ENCODE measurements at regions not wholly inside any gene's neighbourhood (a gene's known extent, or its start where the extent isn't known, plus 50 kb on each side); places are given as distances from the start of the nearest gene placed in this dataset.

GRCh38 chr7:81273601-81274397, 354.9 kb upstream of the SEMA3C start:
- Histone ChIP-seq H3K27me3 (ENCODE audit: control insufficient read depth in 3 of 3, insufficient read depth in 3 of 3, low read depth in 1 of 3, low read length in 3 of 3) (peaks cover 0 to 3% (median 0%) of the 10 kb centered on the region in 3 experiments), H3K36me3 (replicated peaks in 1 of 2; ENCODE audit: control insufficient read depth in 2 of 2, insufficient read depth in 2 of 2, low read length in 2 of 2) (no peaks in the 10 kb centered on the region), H2AK5ac (ENCODE audit: low read depth, low read length) (no peak overlapping the region), H3K14ac (ENCODE audit: low read length) (no peak overlapping the region), H2BK120ac (ENCODE audit: low read depth, low read length) (no peak overlapping the region), H3K4ac (ENCODE audit: low read length) (no peak overlapping the region), H3K27ac (replicated peaks; ENCODE audit: low read length) (no peak overlapping the region), H2AFZ (ENCODE audit: low read length) (no peak overlapping the region), H3K4me1 (ENCODE audit: control insufficient read depth in 2 of 2, insufficient read depth in 1 of 2, low read depth in 1 of 2, low read length in 2 of 2) (no peaks in the 10 kb centered on the region), H3K79me1 (ENCODE audit: low read depth, low read length) (no peaks in the 10 kb centered on the region), H2BK5ac (ENCODE audit: low read length) (no peak overlapping the region), H3K4me2 (ENCODE audit: insufficient read depth, low read length, poor library complexity, severe bottlenecking) (no peak overlapping the region), H3K4me3 (ENCODE audit: low read length in 2 of 2) (no peak overlapping the region), H3K23ac (ENCODE audit: low read depth, low read length, poor library complexity) (no peak overlapping the region), H2BK15ac (ENCODE audit: low read length) (no peak overlapping the region), H2BK12ac (ENCODE audit: low read length) (no peak overlapping the region), H4K8ac (ENCODE audit: low read depth, low read length) (no peak overlapping the region), H3K9me3 (replicated peaks in 1 of 2; ENCODE audit: control insufficient read depth in 2 of 2, insufficient read depth in 1 of 2, low read depth in 1 of 2, low read length in 2 of 2) (no peaks in the 10 kb centered on the region), H3K18ac (ENCODE audit: low read length) (no peak overlapping the region), H4K91ac (ENCODE audit: low read depth, low read length, poor library complexity) (no peak overlapping the region), H3K9ac (ENCODE audit: low read depth, low read length, poor library complexity) (no peak overlapping the region)
- no CpG with 5 or more reads among the region's 6 CpGs for WGBS, 2 donors (ENCODE audit: extremely low coverage in 2 of 2, insufficient read length in 2 of 2, insufficient replicate concordance in 1 of 2)
- no peak for DNase-seq (ENCODE audit: low spot score)

DNA sequence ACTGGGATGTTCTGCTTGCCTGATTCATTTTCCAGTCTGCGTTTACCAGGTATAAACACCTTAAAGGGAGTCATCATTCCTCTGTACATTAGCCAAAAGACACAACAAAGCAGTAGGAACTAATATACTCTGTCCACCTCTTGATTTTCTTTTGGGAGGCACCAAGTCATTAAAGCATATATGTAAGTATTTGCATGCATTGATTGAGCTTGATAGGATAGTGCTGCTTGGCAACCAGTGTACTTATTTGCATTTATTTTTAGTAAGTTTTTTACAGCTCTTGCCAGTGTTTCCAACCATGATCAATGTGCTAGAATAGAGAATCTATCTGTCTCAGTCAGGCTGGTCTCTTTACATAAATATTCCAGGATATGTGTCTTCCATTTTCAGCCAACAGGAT, 353.3 kb upstream of the SEMA3C start:
- no peak for DNase-seq (ENCODE audit: low spot score)
- Histone ChIP-seq H3K9ac (ENCODE audit: low read depth, low read length, poor library complexity) (no peak overlapping the region), H4K8ac (ENCODE audit: low read depth, low read length) (no peak overlapping the region), H3K4me2 (ENCODE audit: insufficient read depth, low read length, poor library complexity, severe bottlenecking) (no peak overlapping the region), H3K79me1 (ENCODE audit: low read depth, low read length) (no peaks in the 10 kb centered on the region), H2BK120ac (ENCODE audit: low read depth, low read length) (no peak overlapping the region), H3K27me3 (ENCODE audit: control insufficient read depth in 3 of 3, insufficient read depth in 3 of 3, low read depth in 1 of 3, low read length in 3 of 3) (no peaks in the 10 kb centered on the region), H3K14ac (ENCODE audit: low read length) (no peak overlapping the region), H3K23ac (ENCODE audit: low read depth, low read length, poor library complexity) (no peak overlapping the region), H3K4me3 (ENCODE audit: low read length in 2 of 2) (no peak overlapping the region), H3K4me1 (ENCODE audit: control insufficient read depth in 2 of 2, insufficient read depth in 1 of 2, low read depth in 1 of 2, low read length in 2 of 2) (no peaks in the 10 kb centered on the region), H2BK15ac (ENCODE audit: low read length) (no peak overlapping the region), H2BK5ac (ENCODE audit: low read length) (no peak overlapping the region), H3K36me3 (replicated peaks in 1 of 2; ENCODE audit: control insufficient read depth in 2 of 2, insufficient read depth in 2 of 2, low read length in 2 of 2) (no peaks in the 10 kb centered on the region), H2AK5ac (ENCODE audit: low read depth, low read length) (no peak overlapping the region), H2BK12ac (ENCODE audit: low read length) (no peak overlapping the region), H4K91ac (ENCODE audit: low read depth, low read length, poor library complexity) (no peak overlapping the region), H3K4ac (ENCODE audit: low read length) (no peak overlapping the region), H3K27ac (replicated peaks; ENCODE audit: low read length) (no peak overlapping the region), H3K18ac (ENCODE audit: low read length) (no peak overlapping the region), H2AFZ (ENCODE audit: low read length) (no peak overlapping the region), H3K9me3 (replicated peaks in 1 of 2; ENCODE audit: control insufficient read depth in 2 of 2, insufficient read depth in 1 of 2, low read depth in 1 of 2, low read length in 2 of 2) (no peaks in the 10 kb centered on the region)
- WGBS, 2 donors (ENCODE audit: extremely low coverage in 2 of 2, insufficient read length in 2 of 2, insufficient replicate concordance in 1 of 2): no CpG with 5 or more reads among the region's 1 CpG

DNA sequence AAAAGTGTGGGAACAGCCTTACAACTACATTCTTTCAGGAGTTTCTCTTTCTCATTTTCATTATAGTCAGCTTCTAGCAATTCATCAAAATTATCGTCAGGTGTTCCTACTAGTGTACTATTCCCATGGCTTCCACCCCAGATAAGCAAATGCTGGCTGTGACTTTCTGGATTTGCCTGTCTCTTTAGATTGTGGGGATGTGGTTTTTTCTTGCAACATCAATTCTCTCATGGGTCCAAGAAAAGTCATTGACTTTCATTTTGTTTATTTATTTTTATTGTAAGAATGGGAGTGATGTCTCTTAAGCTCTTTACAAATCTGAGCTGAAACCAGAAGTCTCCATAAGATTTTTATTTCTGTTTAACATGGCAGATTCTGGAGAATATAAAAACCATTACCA, 349.7 kb upstream of the SEMA3C start:
- no peak overlapping the region for H2AFZ ChIP-seq (ENCODE audit: low read length)
- no peak overlapping the region for H3K14ac ChIP-seq (ENCODE audit: low read length)
- H3K4me2 ChIP-seq (ENCODE audit: insufficient read depth, low read length, poor library complexity, severe bottlenecking): no peak overlapping the region
- H3K4me1 ChIP-seq (ENCODE audit: control insufficient read depth in 2 of 2, insufficient read depth in 1 of 2, low read depth in 1 of 2, low read length in 2 of 2): no peaks in the 10 kb centered on the region
- H4K91ac ChIP-seq (ENCODE audit: low read depth, low read length, poor library complexity): no peak overlapping the region
- no peak for DNase-seq (ENCODE audit: low spot score)
- no peak overlapping the region for H2BK15ac ChIP-seq (ENCODE audit: low read length)
- H3K9me3 ChIP-seq (replicated peaks in 1 of 2; ENCODE audit: control insufficient read depth in 2 of 2, insufficient read depth in 1 of 2, low read depth in 1 of 2, low read length in 2 of 2): no peaks in the 10 kb centered on the region
- H2AK5ac ChIP-seq (ENCODE audit: low read depth, low read length): no peak overlapping the region
- H3K4ac ChIP-seq (ENCODE audit: low read length): no peak overlapping the region
- no peak overlapping the region for H2BK12ac ChIP-seq (ENCODE audit: low read length)
- H2BK120ac ChIP-seq (ENCODE audit: low read depth, low read length): no peak overlapping the region
- H3K9ac ChIP-seq (ENCODE audit: low read depth, low read length, poor library complexity): no peak overlapping the region
- no peak overlapping the region for H2BK5ac ChIP-seq (ENCODE audit: low read length)
- H3K4me3 ChIP-seq (ENCODE audit: low read length in 2 of 2): no peak overlapping the region
- no CpG with 5 or more reads among the region's 1 CpG for WGBS, 2 donors (ENCODE audit: extremely low coverage in 2 of 2, insufficient read length in 2 of 2, insufficient replicate concordance in 1 of 2)
- H3K27me3 ChIP-seq (ENCODE audit: control insufficient read depth in 3 of 3, insufficient read depth in 3 of 3, low read depth in 1 of 3, low read length in 3 of 3): no peaks in the 10 kb centered on the region
- H4K8ac ChIP-seq (ENCODE audit: low read depth, low read length): no peak overlapping the region
- no peak overlapping the region for H3K18ac ChIP-seq (ENCODE audit: low read length)
- no peak overlapping the region for H3K27ac ChIP-seq (replicated peaks; ENCODE audit: low read length)
- no peak overlapping the region for H3K23ac ChIP-seq (ENCODE audit: low read depth, low read length, poor library complexity)
- no peaks in the 10 kb centered on the region for H3K36me3 ChIP-seq (replicated peaks in 1 of 2; ENCODE audit: control insufficient read depth in 2 of 2, insufficient read depth in 2 of 2, low read length in 2 of 2)
- H3K79me1 ChIP-seq (ENCODE audit: low read depth, low read length): no peaks in the 10 kb centered on the region

DNA sequence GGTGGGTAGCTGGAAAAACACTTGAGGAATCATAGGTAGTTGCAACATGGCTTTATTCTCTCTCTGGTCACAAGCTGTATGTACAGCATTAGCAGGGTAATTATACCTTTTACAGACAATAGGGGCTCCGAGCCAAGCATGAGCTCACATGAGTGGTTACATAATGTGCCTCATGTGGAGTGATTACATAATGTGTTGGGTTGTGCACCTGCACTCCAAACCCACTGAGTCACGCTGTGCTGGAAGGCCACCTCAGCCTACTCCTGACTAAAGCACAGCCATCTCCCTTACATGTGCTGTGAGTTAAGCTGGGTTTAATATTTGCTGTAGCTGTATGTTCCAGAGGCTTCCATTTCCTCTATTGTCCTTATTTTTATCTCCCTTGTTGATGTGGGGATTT, 348.7 kb upstream of the SEMA3C start:
- H2AFZ ChIP-seq (ENCODE audit: low read length): no peak overlapping the region
- no peak overlapping the region for H3K14ac ChIP-seq (ENCODE audit: low read length)
- no peak overlapping the region for H3K4me2 ChIP-seq (ENCODE audit: insufficient read depth, low read length, poor library complexity, severe bottlenecking)
- H3K4ac ChIP-seq (ENCODE audit: low read length): no peak overlapping the region
- H2BK12ac ChIP-seq (ENCODE audit: low read length): no peak overlapping the region
- no peak overlapping the region for H3K23ac ChIP-seq (ENCODE audit: low read depth, low read length, poor library complexity)
- H3K27me3 ChIP-seq (ENCODE audit: control insufficient read depth in 3 of 3, insufficient read depth in 3 of 3, low read depth in 1 of 3, low read length in 3 of 3): no peaks in the 10 kb centered on the region
- no peak for DNase-seq (ENCODE audit: low spot score)
- no peak overlapping the region for H3K4me3 ChIP-seq (ENCODE audit: low read length in 2 of 2)
- H3K27ac ChIP-seq (replicated peaks; ENCODE audit: low read length): no peak overlapping the region
- no peaks in the 10 kb centered on the region for H3K79me1 ChIP-seq (ENCODE audit: low read depth, low read length)
- H4K8ac ChIP-seq (ENCODE audit: low read depth, low read length): no peak overlapping the region
- no peak overlapping the region for H2BK5ac ChIP-seq (ENCODE audit: low read length)
- H2BK120ac ChIP-seq (ENCODE audit: low read depth, low read length): no peak overlapping the region
- no CpG with 5 or more reads among the region's 2 CpGs for WGBS, 2 donors (ENCODE audit: extremely low coverage in 2 of 2, insufficient read length in 2 of 2, insufficient replicate concordance in 1 of 2)
- no peaks in the 10 kb centered on the region for H3K36me3 ChIP-seq (replicated peaks in 1 of 2; ENCODE audit: control insufficient read depth in 2 of 2, insufficient read depth in 2 of 2, low read length in 2 of 2)
- no peak overlapping the region for H3K9ac ChIP-seq (ENCODE audit: low read depth, low read length, poor library complexity)
- H3K9me3 ChIP-seq (replicated peaks in 1 of 2; ENCODE audit: control insufficient read depth in 2 of 2, insufficient read depth in 1 of 2, low read depth in 1 of 2, low read length in 2 of 2): no peaks in the 10 kb centered on the region
- H3K4me1 ChIP-seq (ENCODE audit: control insufficient read depth in 2 of 2, insufficient read depth in 1 of 2, low read depth in 1 of 2, low read length in 2 of 2): no peaks in the 10 kb centered on the region
- H2AK5ac ChIP-seq (ENCODE audit: low read depth, low read length): no peak overlapping the region
- H4K91ac ChIP-seq (ENCODE audit: low read depth, low read length, poor library complexity): no peak overlapping the region
- no peak overlapping the region for H2BK15ac ChIP-seq (ENCODE audit: low read length)
- no peak overlapping the region for H3K18ac ChIP-seq (ENCODE audit: low read length)

All from neuronal stem cell (in vitro differentiated cells).